ENCODE measurements at regions not wholly inside any gene's neighbourhood (a gene's known extent, or its start where the extent isn't known, plus 50 kb on each side); places are given as distances from the start of the nearest gene placed in this dataset.
"Not testable (repeated sequence)": the region's sequence is repeated elsewhere in the genome, so short reads cannot be mapped to it uniquely, and the experiment has no call there.

DNA sequence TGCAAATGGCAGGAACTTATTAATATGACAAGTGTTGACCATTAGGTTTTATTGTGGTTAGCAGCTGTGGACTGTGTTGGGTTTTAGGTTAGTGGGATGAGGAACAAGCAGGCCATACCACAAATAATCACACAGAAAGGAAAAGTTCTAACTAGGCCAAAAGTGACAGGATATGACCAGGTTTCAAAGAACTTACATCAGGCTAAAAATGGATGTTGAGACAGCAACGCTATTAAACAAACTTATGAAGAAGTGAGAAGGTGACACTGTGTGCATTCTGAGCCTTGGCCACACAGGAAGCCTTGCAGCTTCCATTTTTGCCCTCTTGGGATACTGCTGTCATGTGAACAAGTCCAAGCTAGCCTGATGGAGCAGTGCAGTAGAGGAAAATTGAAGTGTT is 568.8 kb downstream of the HTR7 start:
- Histone ChIP-seq H3K4me3 (ENCODE audit: low read depth, low read length) (no peak overlapping the region), H3K36me3 (ENCODE audit: control insufficient read depth, insufficient read depth, low read length) (no peaks in the 10 kb centered on the region), H3K27me3 (ENCODE audit: control insufficient read depth, insufficient read depth, low read length) (no peaks in the 10 kb centered on the region)
- no peak for FAIRE-seq
- TF ChIP-seq, protein P1, sequence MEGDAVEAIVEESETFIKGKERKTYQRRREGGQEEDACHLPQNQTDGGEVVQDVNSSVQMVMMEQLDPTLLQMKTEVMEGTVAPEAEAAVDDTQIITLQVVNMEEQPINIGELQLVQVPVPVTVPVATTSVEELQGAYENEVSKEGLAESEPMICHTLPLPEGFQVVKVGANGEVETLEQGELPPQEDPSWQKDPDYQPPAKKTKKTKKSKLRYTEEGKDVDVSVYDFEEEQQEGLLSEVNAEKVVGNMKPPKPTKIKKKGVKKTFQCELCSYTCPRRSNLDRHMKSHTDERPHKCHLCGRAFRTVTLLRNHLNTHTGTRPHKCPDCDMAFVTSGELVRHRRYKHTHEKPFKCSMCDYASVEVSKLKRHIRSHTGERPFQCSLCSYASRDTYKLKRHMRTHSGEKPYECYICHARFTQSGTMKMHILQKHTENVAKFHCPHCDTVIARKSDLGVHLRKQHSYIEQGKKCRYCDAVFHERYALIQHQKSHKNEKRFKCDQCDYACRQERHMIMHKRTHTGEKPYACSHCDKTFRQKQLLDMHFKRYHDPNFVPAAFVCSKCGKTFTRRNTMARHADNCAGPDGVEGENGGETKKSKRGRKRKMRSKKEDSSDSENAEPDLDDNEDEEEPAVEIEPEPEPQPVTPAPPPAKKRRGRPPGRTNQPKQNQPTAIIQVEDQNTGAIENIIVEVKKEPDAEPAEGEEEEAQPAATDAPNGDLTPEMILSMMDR (IDR thresholded peaks at IDR 0.05; ENCODE audit: insufficient read depth, low read length, severe bottlenecking) = no peak
- DNase-seq (ENCODE audit: low read depth) = peak; percentile 61

DNA sequence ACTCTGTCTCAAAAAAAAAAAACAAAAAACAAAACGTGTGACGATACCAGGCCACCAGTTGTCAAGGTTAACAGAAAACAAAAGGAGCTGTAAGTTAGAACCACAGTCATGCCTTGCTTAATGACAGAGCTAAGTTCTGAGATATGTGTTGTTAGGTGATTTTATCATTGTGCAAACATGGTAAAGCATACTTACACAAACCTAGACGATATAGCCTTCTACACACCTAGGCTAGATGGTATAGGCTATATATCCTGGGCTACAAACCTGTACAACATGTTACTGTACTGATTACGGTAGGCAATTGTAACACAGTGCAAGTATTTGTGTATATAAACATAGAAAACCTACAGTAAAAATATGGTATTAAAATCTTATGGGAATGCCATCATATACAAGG is 564.2 kb downstream of the HTR7 start:
- no peak for DNase-seq (ENCODE audit: low read depth)
- TF ChIP-seq, protein P1 (IDR thresholded peaks at IDR 0.05; ENCODE audit: insufficient read depth, low read length, severe bottlenecking) = no peak
- FAIRE-seq = no peak
- H3K4me3 ChIP-seq (ENCODE audit: low read depth, low read length) = no peak overlapping the region
- no peaks in the 10 kb centered on the region for H3K36me3 ChIP-seq (ENCODE audit: control insufficient read depth, insufficient read depth, low read length)
- no peaks in the 10 kb centered on the region for H3K27me3 ChIP-seq (ENCODE audit: control insufficient read depth, insufficient read depth, low read length)

DNA sequence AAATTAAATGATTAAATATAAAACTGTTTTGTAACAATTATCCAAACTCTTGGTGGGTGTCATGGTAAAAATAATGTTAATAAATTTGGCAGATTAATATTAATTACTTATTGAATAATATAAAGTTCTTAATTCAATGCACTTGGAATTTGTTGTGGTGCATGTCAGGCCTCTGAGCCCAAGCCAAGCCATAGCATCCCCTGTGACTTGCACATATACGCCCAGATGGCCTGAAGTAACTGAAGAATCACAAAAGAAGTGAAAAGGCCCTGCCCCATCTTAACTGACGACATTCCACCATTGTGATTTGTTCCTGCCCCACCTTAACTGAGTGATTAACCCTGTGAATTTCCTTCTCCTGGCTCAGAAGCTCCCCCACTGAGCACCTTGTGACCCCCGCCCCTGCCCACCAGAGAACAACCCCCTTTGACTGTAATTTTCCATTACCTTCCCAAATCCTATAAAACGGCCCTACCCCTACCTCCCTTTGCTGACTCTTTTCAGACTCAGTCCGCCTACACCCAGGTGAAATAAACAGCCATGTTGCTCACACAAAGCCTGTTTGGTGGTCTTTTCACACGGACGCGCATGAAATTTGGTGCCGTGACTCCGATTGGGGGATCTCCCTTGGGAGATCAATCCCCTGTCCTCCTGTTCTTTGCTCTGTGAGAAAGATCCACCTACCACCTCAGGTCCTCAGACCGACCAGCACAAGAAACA is 562.9 kb downstream of the HTR7 start:
- not testable (repeated sequence) for H3K27me3 ChIP-seq (ENCODE audit: control insufficient read depth, insufficient read depth, low read length); H3K4me3 ChIP-seq (ENCODE audit: low read depth, low read length); H3K36me3 ChIP-seq (ENCODE audit: control insufficient read depth, insufficient read depth, low read length); DNase-seq (ENCODE audit: low read depth); FAIRE-seq

DNA sequence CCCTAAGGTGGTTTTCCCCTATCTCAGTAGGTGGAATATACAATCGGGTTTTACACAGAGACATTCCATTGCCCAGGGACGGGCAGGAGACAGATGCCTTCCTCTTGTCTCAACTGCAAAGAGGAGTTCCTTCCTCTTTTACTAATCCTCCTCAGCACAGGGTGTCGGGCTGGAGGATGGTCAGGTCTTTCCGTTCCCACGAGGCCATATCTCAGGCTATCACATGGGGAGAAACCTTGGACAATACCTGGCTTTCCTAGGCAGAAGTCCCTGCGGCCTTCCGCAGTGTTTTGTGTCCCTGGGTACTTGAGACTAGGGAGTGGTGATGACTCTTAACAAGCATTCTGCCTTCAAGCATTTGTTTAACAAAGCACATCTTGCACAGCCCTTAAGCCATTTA is 555.8 kb downstream of the HTR7 start:
- H3K27me3 ChIP-seq (ENCODE audit: control insufficient read depth, insufficient read depth, low read length); DNase-seq (ENCODE audit: low read depth); H3K4me3 ChIP-seq (ENCODE audit: low read depth, low read length); H3K36me3 ChIP-seq (ENCODE audit: control insufficient read depth, insufficient read depth, low read length): not testable (repeated sequence)
- peak; percentile 77 for FAIRE-seq

DNA sequence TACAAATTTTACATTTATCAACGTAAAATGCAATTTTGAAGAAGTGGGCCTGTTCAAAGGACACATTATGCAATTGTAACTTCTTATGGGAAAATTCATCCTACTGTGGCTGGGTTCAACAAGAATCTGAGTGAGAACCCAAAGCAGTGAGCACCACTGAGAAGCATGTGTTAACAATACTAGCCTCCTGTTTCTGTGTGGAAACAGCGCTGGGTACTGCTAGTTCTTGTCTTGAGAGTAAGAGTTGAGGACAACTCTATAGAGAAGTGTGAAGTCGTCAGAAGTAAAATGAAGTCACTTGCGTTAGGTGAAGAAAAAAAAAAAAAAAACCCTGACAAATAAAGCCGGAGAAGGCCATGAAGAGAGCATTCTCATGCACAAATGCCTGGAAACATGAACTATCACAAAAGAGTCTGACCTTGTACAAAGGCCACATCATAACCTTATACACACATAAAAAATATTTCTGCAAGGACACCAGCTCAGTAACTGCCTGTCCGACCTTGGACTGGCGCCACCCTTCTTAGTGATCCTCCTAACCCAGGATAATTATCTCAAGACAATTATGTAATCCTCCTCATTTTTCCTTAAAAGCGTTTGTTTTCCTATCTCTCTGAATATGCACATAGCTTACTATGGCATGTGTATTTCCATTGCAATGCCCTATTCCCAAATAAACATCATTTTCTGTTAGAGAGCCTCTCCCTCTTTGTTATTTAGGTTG is 554.9 kb downstream of the HTR7 start:
- TF ChIP-seq, protein P1 (IDR thresholded peaks at IDR 0.05; ENCODE audit: insufficient read depth, low read length, severe bottlenecking) = no peak
- DNase-seq (ENCODE audit: low read depth) (no peak), FAIRE-seq (no peak)
- H3K36me3 ChIP-seq (ENCODE audit: control insufficient read depth, insufficient read depth, low read length) = no peaks in the 10 kb centered on the region
- H3K4me3 ChIP-seq (ENCODE audit: low read depth, low read length) = no peak overlapping the region
- no peaks in the 10 kb centered on the region for H3K27me3 ChIP-seq (ENCODE audit: control insufficient read depth, insufficient read depth, low read length)

DNA sequence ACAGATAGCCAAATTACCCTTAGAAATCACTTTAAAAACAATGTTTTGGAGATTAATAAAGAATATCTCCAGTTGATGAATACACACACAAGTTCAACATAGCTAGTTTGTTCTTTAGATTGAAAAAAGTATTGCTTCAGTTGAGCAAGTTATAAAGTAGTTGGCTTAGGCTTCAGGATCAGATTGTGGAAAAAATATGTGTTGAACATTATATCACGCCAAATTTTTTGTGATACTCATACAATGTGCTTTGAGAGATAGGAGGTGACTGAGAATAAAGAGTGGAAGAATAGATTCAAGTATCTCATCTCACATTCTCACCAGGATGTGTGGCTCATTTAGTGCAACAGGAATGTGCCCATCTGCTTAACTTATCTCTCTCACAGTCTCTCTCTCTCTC is 553.3 kb downstream of the HTR7 start:
- no peak for FAIRE-seq
- no peak overlapping the region for H3K4me3 ChIP-seq (ENCODE audit: low read depth, low read length)
- H3K36me3 ChIP-seq (ENCODE audit: control insufficient read depth, insufficient read depth, low read length) = no peaks in the 10 kb centered on the region
- DNase-seq (ENCODE audit: low read depth) = no peak
- TF ChIP-seq, protein P1 (IDR thresholded peaks at IDR 0.05; ENCODE audit: insufficient read depth, low read length, severe bottlenecking) = no peak
- no peaks in the 10 kb centered on the region for H3K27me3 ChIP-seq (ENCODE audit: control insufficient read depth, insufficient read depth, low read length)
